ENCODE measurements at regions not wholly inside any gene's neighbourhood (a gene's known extent, or its start where the extent isn't known, plus 50 kb on each side); places are given as distances from the start of the nearest gene placed in this dataset.
"Not testable (repeated sequence)": the region's sequence is repeated elsewhere in the genome, so short reads cannot be mapped to it uniquely, and the experiment has no call there.

DNA sequence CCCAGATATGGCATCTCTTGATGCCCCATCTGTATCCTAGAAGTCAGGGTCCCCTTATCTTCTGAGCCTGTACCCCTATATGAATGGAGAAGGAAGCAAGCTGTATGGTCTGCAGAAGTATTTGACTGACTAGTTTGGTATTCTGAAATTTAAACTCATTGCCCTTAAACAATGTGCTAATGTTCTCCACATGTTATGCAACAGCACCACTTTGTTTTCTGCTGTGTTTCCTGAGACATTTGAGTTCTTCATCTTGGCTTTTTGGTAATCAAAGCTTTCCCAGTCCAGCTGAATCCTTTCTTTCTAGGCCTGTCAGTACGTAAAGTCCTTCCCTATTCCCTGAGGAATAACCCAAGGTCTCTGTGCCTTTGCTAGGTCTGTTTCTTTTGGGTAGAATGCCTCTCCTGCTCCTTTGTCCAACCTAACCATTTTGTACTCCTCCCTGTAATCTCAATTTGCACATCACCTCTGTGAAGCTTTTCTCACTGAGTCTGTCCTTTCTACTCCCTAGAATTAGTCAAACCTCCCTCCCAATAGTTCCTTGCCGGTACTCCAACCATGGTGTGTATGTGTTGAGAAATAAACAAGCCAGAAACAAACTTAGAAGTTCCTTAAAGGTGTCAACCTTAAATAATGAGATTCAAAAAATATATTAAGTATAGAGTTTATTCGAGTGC is 72.1 kb upstream of the HSPB3 start:
- WGBS, 2 donors = 80 to 88% methylated on average over 3 of the region's 3 CpGs
- Histone ChIP-seq H3K4me3 (replicated peaks in 1 of 3) (no peak overlapping the region), H3K4me1 (no peaks in the 10 kb centered on the region), H3K27ac (no peak overlapping the region), H3K27me3 (no peaks in the 10 kb centered on the region), H3K36me3 (no peaks in the 10 kb centered on the region), H3K9me3 (no peaks in the 10 kb centered on the region)
- intact Hi-C loops (cut with DNase I) = no loop called here
- no peak for DNase-seq
- TF ChIP-seq, protein P1, sequence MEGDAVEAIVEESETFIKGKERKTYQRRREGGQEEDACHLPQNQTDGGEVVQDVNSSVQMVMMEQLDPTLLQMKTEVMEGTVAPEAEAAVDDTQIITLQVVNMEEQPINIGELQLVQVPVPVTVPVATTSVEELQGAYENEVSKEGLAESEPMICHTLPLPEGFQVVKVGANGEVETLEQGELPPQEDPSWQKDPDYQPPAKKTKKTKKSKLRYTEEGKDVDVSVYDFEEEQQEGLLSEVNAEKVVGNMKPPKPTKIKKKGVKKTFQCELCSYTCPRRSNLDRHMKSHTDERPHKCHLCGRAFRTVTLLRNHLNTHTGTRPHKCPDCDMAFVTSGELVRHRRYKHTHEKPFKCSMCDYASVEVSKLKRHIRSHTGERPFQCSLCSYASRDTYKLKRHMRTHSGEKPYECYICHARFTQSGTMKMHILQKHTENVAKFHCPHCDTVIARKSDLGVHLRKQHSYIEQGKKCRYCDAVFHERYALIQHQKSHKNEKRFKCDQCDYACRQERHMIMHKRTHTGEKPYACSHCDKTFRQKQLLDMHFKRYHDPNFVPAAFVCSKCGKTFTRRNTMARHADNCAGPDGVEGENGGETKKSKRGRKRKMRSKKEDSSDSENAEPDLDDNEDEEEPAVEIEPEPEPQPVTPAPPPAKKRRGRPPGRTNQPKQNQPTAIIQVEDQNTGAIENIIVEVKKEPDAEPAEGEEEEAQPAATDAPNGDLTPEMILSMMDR (IDR thresholded peaks at IDR 0.05) = no peak
- TF ChIP-seq POLR2A (IDR thresholded peaks at IDR 0.05) = no peak

DNA sequence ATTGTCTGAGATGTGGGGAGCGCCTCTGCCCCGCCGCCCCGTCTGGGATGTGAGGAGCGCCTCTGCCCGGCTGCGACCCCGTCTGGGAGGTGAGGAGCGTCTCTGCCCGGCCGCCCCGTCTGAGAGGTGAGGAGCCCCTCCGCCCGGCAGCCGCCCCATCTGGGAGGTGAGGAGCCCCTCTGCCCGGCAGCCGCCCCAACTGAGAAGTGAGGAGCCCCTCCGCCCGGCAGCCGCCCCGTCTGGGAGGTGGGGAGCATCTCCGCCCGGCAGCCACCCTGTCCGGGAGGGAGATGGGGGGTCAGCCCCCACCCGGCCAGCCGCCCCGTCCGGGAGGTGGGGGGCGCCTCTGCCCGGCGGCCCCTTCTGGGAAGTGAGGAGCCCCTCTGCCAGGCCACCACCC is 70.9 kb upstream of the ARL15 start:
- H3K4me3 ChIP-seq (replicated peaks in 1 of 3); H3K27ac ChIP-seq; H3K27me3 ChIP-seq; H3K4me1 ChIP-seq; DNase-seq; H3K36me3 ChIP-seq; H3K9me3 ChIP-seq; intact Hi-C loops (cut with DNase I): not testable (repeated sequence)
- 84 to 89% methylated on average over 3 to 10 of the region's 31 CpGs for WGBS, 2 donors

DNA sequence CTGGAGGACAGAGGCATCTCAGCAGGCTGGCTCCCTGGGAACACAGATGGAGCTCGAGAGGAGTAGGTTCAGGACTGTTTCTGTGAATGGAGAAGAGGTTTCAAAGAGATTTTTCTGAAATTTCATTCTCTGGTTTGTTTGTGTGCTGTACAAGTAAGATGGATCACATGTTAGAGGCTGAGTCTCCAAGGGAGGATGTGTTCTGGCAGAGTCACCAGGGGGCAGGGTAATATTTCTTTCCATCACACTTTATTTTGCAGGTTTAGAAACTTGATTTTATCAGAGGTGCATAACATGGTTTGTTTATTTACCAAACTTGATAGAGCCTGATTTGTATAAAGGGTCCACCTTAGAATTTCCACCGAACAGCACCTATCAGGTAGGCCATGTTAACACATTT is 69.2 kb upstream of the ARL15 start:
- 74 to 86% methylated on average over 2 of the region's 2 CpGs for WGBS, 2 donors
- intact Hi-C loops (cut with DNase I) = no loop called here

DNA sequence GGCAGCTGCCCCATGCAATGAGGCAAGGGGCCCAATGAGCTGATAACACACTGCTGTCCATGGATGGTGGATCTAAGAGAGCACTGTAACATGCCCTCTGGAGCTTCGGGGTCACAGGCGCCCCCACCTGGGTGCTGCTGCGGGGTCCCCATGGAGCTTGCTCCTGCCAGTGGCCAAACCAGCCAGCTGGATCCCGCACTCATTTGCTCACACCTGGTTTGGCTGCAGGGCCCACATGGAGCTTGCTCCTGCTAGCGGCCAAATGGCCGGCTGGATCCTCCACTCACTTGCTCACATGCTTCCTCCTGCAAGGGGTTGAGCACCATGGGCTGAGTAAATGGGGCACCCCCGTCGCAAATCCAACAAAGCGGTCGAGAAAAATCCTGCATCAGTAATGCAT is 68.3 kb upstream of the ARL15 start:
- Histone ChIP-seq H3K27me3 (no peaks in the 10 kb centered on the region), H3K9me3 (no peaks in the 10 kb centered on the region), H3K4me3 (replicated peaks in 1 of 3) (no peak overlapping the region), H3K36me3 (no peaks in the 10 kb centered on the region), H3K4me1 (no peaks in the 10 kb centered on the region), H3K27ac (no peak overlapping the region)
- intact Hi-C loops (cut with DNase I) = no loop called here
- TF ChIP-seq, protein P1 (IDR thresholded peaks at IDR 0.05) = no peak
- no peak for TF ChIP-seq POLR2A (IDR thresholded peaks at IDR 0.05)
- no peak for DNase-seq
- WGBS, 2 donors = 95 to 96% methylated on average over 6 to 10 of the region's 10 CpGs

More for the DNA sequence above, 69.2 kb upstream of the ARL15 start:
- DNase-seq = no peak
- no peaks in the 10 kb centered on the region for H3K4me1 ChIP-seq
- no peak for TF ChIP-seq POLR2A (IDR thresholded peaks at IDR 0.05)
- TF ChIP-seq, protein P1 (IDR thresholded peaks at IDR 0.05) = no peak
- no peak overlapping the region for H3K4me3 ChIP-seq (replicated peaks in 1 of 3)
- H3K27ac ChIP-seq = no peak overlapping the region
- no peaks in the 10 kb centered on the region for H3K36me3 ChIP-seq
- no peaks in the 10 kb centered on the region for H3K27me3 ChIP-seq
- no peaks in the 10 kb centered on the region for H3K9me3 ChIP-seq

DNA sequence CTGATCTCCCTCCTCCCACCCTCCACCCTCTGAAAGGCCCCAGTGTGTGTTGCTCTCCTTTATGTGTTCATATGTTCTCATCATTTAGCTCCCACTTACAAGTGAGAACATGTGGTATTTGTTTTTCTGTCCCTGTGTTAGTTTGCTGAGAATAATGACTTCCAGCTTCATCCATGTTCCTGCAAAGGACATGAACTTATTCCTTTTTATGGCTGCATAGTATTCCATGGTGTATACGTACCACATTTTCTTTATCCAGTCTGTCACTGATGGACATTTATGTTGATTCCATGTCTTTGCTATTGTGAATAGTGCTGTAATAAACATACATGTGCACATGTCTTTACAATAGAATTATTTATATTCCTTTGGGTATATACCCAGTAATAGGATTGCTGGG is 67.0 kb upstream of the ARL15 start:
- H3K27me3 ChIP-seq; H3K36me3 ChIP-seq; H3K4me1 ChIP-seq; intact Hi-C loops (cut with DNase I); H3K27ac ChIP-seq; DNase-seq; H3K9me3 ChIP-seq; H3K4me3 ChIP-seq (replicated peaks in 1 of 3): not testable (repeated sequence)
- 95 to 96% methylated on average over 1 of the region's 1 CpG for WGBS, 2 donors

DNA sequence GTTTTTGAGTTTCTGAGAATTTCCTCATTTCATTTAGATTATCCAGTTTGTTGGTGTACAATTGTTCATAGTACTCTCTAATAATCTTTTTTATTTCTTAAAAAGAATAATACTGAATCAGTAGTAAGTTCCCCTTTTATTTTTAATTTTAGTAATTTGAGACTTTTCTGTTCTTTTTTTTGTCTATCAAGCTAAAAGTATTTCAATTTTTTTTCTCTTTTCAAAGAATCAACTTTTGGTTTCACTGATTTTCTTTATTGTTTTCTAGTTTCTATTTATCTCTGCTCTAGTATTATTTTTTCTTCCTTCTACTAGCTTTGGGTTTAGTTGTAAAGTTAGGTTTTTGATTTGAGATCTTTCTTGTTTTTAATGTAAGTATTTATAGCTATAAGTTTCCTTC is 60.6 kb upstream of the ARL15 start:
- H3K4me1 ChIP-seq = no peaks in the 10 kb centered on the region
- H3K27ac ChIP-seq = no peak overlapping the region
- H3K4me3 ChIP-seq (replicated peaks in 1 of 3) = no peak overlapping the region
- no peak for TF ChIP-seq POLR2A (IDR thresholded peaks at IDR 0.05)
- TF ChIP-seq, protein P1 (IDR thresholded peaks at IDR 0.05) = no peak
- no peaks in the 10 kb centered on the region for H3K27me3 ChIP-seq
- no peaks in the 10 kb centered on the region for H3K9me3 ChIP-seq
- H3K36me3 ChIP-seq = no peaks in the 10 kb centered on the region
- DNase-seq = no peak
- intact Hi-C loops (cut with DNase I) = no loop called here

Data from thyroid gland (tissue), 4 donors.